ENCODE measurements at regions not wholly inside any gene's neighbourhood (a gene's known extent, or its start where the extent isn't known, plus 50 kb on each side); places are given as distances from the start of the nearest gene placed in this dataset.
"Not testable (repeated sequence)": the region's sequence is repeated elsewhere in the genome, so short reads cannot be mapped to it uniquely, and the experiment has no call there.

- no peaks in the 10 kb centered on the region for H3K27me3 Mint-ChIP-seq
- H3K4me1 Mint-ChIP-seq = peaks cover 57% of the 10 kb centered on the region
- peaks cover 12% of the 10 kb centered on the region for H3K36me3 Mint-ChIP-seq
- DNase-seq = no peak
- H3K9me3 Mint-ChIP-seq = peaks cover 10% of the 10 kb centered on the region
- H3K27ac Mint-ChIP-seq = no peak overlapping the region
- H3K4me3 Mint-ChIP-seq = no peak overlapping the region
Observed at GRCh38 chr13:42373048-42373812, 101.3 kb downstream of the AKAP11 start.

GRCh38 chr13:42375663-42376062, 103.7 kb downstream of the AKAP11 start:
- DNase-seq = no peak
- H3K36me3 Mint-ChIP-seq = peaks cover 21% of the 10 kb centered on the region
- no peak overlapping the region for H3K27ac Mint-ChIP-seq
- H3K27me3 Mint-ChIP-seq = no peaks in the 10 kb centered on the region
- H3K9me3 Mint-ChIP-seq = peaks cover 13% of the 10 kb centered on the region
- peaks cover 71% of the 10 kb centered on the region for H3K4me1 Mint-ChIP-seq
- H3K4me3 Mint-ChIP-seq = no peak overlapping the region

- peaks cover 70% of the 10 kb centered on the region for H3K4me1 Mint-ChIP-seq
- DNase-seq = peak; percentile 51
- H3K36me3 Mint-ChIP-seq = peaks cover 21% of the 10 kb centered on the region
- H3K27me3 Mint-ChIP-seq = no peaks in the 10 kb centered on the region
- peaks cover 17% of the 10 kb centered on the region for H3K9me3 Mint-ChIP-seq
- peak overlapping the region; percentile 97 for H3K27ac Mint-ChIP-seq
- H3K4me3 Mint-ChIP-seq = peak overlapping the region; percentile 37
Observed at GRCh38 chr13:42377640-42378382, 105.9 kb downstream of the AKAP11 start.

GRCh38 chr13:42378383-42378780, 106.4 kb downstream of the AKAP11 start:
- H3K27me3 Mint-ChIP-seq = no peaks in the 10 kb centered on the region
- peaks cover 21% of the 10 kb centered on the region for H3K36me3 Mint-ChIP-seq
- H3K4me3 Mint-ChIP-seq = peak overlapping the region; percentile 37
- H3K9me3 Mint-ChIP-seq = peaks cover 17% of the 10 kb centered on the region
- DNase-seq = peak; percentile 45
- peak overlapping the region; percentile 97 for H3K27ac Mint-ChIP-seq
- H3K4me1 Mint-ChIP-seq = peaks cover 67% of the 10 kb centered on the region

- DNase-seq = no peak
- Mint-ChIP-seq H3K9me3 (peaks cover 18% of the 10 kb centered on the region), H3K27me3 (no peaks in the 10 kb centered on the region), H3K36me3 (peaks cover 21% of the 10 kb centered on the region), H3K4me1 (peaks cover 66% of the 10 kb centered on the region), H3K4me3 (no peak overlapping the region), H3K27ac (peak overlapping the region; percentile 97)
Observed at GRCh38 chr13:42379241-42379640, 107.3 kb downstream of the AKAP11 start.

- peak overlapping the region; percentile 90 for H3K27ac Mint-ChIP-seq
- no peaks in the 10 kb centered on the region for H3K27me3 Mint-ChIP-seq
- no peak for DNase-seq
- H3K4me1 Mint-ChIP-seq = peaks cover 61% of the 10 kb centered on the region
- peaks cover 19% of the 10 kb centered on the region for H3K9me3 Mint-ChIP-seq
- H3K4me3 Mint-ChIP-seq = peak overlapping the region; percentile 11
- peaks cover 18% of the 10 kb centered on the region for H3K36me3 Mint-ChIP-seq
Observed at GRCh38 chr13:42380420-42381164, 108.6 kb downstream of the AKAP11 start.

- Mint-ChIP-seq H3K27ac (no peak overlapping the region), H3K4me3 (no peak overlapping the region)
- DNase-seq = no peak
Observed at GRCh38 chr13:42381165-42381425, 109.1 kb downstream of the AKAP11 start.

GRCh38 chr13:42381426-42381825, 109.5 kb downstream of the AKAP11 start:
- Mint-ChIP-seq H3K9me3 (peaks cover 19% of the 10 kb centered on the region), H3K4me1 (peaks cover 54% of the 10 kb centered on the region), H3K36me3 (peaks cover 18% of the 10 kb centered on the region)
- H3K4me3 Mint-ChIP-seq, H3K27ac Mint-ChIP-seq, DNase-seq, H3K27me3 Mint-ChIP-seq: not testable (repeated sequence)

More at GRCh38 chr13:42381165-42381425, 109.1 kb downstream of the AKAP11 start:
- H3K27me3 Mint-ChIP-seq = no peaks in the 10 kb centered on the region
- H3K9me3 Mint-ChIP-seq = peaks cover 19% of the 10 kb centered on the region
- peaks cover 57% of the 10 kb centered on the region for H3K4me1 Mint-ChIP-seq
- H3K36me3 Mint-ChIP-seq = peaks cover 18% of the 10 kb centered on the region

GRCh38 chr13:42383025-42383424, 111.1 kb downstream of the AKAP11 start:
- DNase-seq = no peak
- Mint-ChIP-seq H3K4me1 (peaks cover 50% of the 10 kb centered on the region), H3K4me3 (no peak overlapping the region), H3K27ac (no peak overlapping the region), H3K27me3 (no peaks in the 10 kb centered on the region), H3K36me3 (peaks cover 16% of the 10 kb centered on the region), H3K9me3 (peaks cover 14% of the 10 kb centered on the region)

- H3K36me3 Mint-ChIP-seq = peaks cover 9% of the 10 kb centered on the region
- DNase-seq = no peak
- H3K4me3 Mint-ChIP-seq = no peak overlapping the region
- H3K27ac Mint-ChIP-seq = no peak overlapping the region
- H3K4me1 Mint-ChIP-seq = peaks cover 45% of the 10 kb centered on the region
- peaks cover 12% of the 10 kb centered on the region for H3K9me3 Mint-ChIP-seq
- no peaks in the 10 kb centered on the region for H3K27me3 Mint-ChIP-seq
Observed at GRCh38 chr13:42384265-42384664, 112.3 kb downstream of the AKAP11 start.

- peaks cover 11% of the 10 kb centered on the region for H3K36me3 Mint-ChIP-seq
- H3K4me1 Mint-ChIP-seq = peaks cover 48% of the 10 kb centered on the region
- H3K4me3 Mint-ChIP-seq = no peak overlapping the region
- no peak overlapping the region for H3K27ac Mint-ChIP-seq
- H3K9me3 Mint-ChIP-seq = peaks cover 8% of the 10 kb centered on the region
- no peaks in the 10 kb centered on the region for H3K27me3 Mint-ChIP-seq
- no peak for DNase-seq
Observed at GRCh38 chr13:42388326-42388725, 116.4 kb downstream of the AKAP11 start.

GRCh38 chr13:42389041-42389440, 117.1 kb downstream of the AKAP11 start:
- Mint-ChIP-seq H3K27me3 (no peaks in the 10 kb centered on the region), H3K27ac (no peak overlapping the region), H3K4me3 (no peak overlapping the region), H3K36me3 (peaks cover 15% of the 10 kb centered on the region), H3K4me1 (peaks cover 51% of the 10 kb centered on the region), H3K9me3 (peaks cover 9% of the 10 kb centered on the region)
- DNase-seq = no peak

- Mint-ChIP-seq H3K27me3 (no peaks in the 10 kb centered on the region), H3K4me3 (no peak overlapping the region)
Observed at GRCh38 chr13:42392180-42392579, 120.2 kb downstream of the AKAP11 start.

GRCh38 chr13:42392716-42393572, 121.0 kb downstream of the AKAP11 start:
- peak overlapping the region; percentile 98 for H3K27ac Mint-ChIP-seq
- peaks cover 37% of the 10 kb centered on the region for H3K36me3 Mint-ChIP-seq
- peak; percentile 44 for DNase-seq
- peaks cover 17% of the 10 kb centered on the region for H3K9me3 Mint-ChIP-seq
- H3K4me3 Mint-ChIP-seq = peak overlapping the region; percentile 37
- H3K27me3 Mint-ChIP-seq = no peaks in the 10 kb centered on the region
- peaks cover 71% of the 10 kb centered on the region for H3K4me1 Mint-ChIP-seq

More at GRCh38 chr13:42392180-42392579, 120.2 kb downstream of the AKAP11 start:
- DNase-seq = no peak
- H3K27ac Mint-ChIP-seq = peak overlapping the region; percentile 98
- peaks cover 30% of the 10 kb centered on the region for H3K36me3 Mint-ChIP-seq
- peaks cover 11% of the 10 kb centered on the region for H3K9me3 Mint-ChIP-seq
- H3K4me1 Mint-ChIP-seq = peaks cover 71% of the 10 kb centered on the region
